Mucosa of descending colon (tissue), 3 donors: ENCODE measurements at regions not wholly inside any gene's neighbourhood (a gene's known extent, or its start where the extent isn't known, plus 50 kb on each side); places are given as distances from the start of the nearest gene placed in this dataset.

Source experiments
- ATAC-seq: fragments of 200-7000 bp; cut with Tn5 transposase; one replicate; pipeline ENCODE4 v1.9.1; 2020; ENCODE audit warnings: mild to moderate bottlenecking, moderate library complexity
- DNase-seq, 3 donors: peaks; one replicate each; pipeline ENCODE4 v3.0.0-alpha.2; 2020
- H3K36me3 ChIP-seq: fragments of 200-600 bp; one replicate; pipeline ENCODE4 v1.8.0; 2021; ENCODE audit warnings: low read depth, mild to moderate bottlenecking
- H3K4me1 ChIP-seq: fragments of 200-600 bp; one replicate; pipeline ENCODE4 v1.8.0; 2021; ENCODE audit warnings: low read depth, mild to moderate bottlenecking
- H3K4me3 ChIP-seq: fragments of 200-600 bp; one replicate; pipeline ENCODE4 v1.8.0; 2021; ENCODE audit warnings: mild to moderate bottlenecking
- H3K9me3 ChIP-seq: fragments of 200-600 bp; one replicate; pipeline ENCODE4 v1.8.0; 2021; ENCODE audit warnings: mild to moderate bottlenecking
- intact Hi-C, 2 donors: fragments of 100-400 bp; cut with DNase I in 1 of 2; cut with micrococcal nuclease in 1 of 2; formaldehyde crosslinking; loops; one replicate each; pipeline versions ENCODE4 v1.11.0 to v1.11.1; 2022; cut with DNase I, micrococcal nuclease
- TF ChIP-seq, protein P1 (sequence below): fragments of 200-600 bp; IDR thresholded peaks from one replicate; pipeline ENCODE4 v1.8.0; 2022; ENCODE audit warnings: antibody characterized with exemption, mild to moderate bottlenecking
- donor health status: DM: no; HTN: no; CAD: no; lungs with moderate emphysema.
- donor health status: DM: no; HTN: no; CAD: no.
- donor health status: DM: no; HTN: yes; CAD: no.

DNA sequence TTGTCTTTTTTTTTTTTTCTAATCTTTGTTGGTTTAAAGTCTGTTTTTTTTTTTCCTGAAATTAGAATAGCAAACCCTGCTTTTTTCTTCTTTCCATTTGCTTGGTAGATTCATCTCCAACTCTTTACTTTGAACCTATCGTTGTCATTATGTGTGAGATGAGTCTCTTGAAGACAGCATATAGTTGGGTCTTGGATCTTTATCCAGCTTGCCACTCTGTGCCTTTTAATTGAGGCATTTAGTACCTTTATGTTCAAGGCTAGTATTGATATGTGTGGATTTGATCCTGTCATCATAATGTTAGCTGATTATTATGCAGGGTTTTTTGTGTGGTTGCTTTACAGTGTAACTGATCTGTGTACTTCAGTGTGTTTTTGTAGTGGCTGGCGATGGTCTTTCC lies 383.8 kb downstream of the MAN2A1 start:
- DNase-seq (no peak), ATAC-seq (no peak)
- intact Hi-C loops, result no loop called here
- Histone ChIP-seq H3K4me3 (no peak overlapping the region), H3K36me3 (no peaks in the 10 kb centered on the region), H3K9me3 (peaks cover 14% of the 10 kb centered on the region), H3K4me1 (no peaks in the 10 kb centered on the region)
- TF ChIP-seq, protein P1, sequence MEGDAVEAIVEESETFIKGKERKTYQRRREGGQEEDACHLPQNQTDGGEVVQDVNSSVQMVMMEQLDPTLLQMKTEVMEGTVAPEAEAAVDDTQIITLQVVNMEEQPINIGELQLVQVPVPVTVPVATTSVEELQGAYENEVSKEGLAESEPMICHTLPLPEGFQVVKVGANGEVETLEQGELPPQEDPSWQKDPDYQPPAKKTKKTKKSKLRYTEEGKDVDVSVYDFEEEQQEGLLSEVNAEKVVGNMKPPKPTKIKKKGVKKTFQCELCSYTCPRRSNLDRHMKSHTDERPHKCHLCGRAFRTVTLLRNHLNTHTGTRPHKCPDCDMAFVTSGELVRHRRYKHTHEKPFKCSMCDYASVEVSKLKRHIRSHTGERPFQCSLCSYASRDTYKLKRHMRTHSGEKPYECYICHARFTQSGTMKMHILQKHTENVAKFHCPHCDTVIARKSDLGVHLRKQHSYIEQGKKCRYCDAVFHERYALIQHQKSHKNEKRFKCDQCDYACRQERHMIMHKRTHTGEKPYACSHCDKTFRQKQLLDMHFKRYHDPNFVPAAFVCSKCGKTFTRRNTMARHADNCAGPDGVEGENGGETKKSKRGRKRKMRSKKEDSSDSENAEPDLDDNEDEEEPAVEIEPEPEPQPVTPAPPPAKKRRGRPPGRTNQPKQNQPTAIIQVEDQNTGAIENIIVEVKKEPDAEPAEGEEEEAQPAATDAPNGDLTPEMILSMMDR, result no peak

DNA sequence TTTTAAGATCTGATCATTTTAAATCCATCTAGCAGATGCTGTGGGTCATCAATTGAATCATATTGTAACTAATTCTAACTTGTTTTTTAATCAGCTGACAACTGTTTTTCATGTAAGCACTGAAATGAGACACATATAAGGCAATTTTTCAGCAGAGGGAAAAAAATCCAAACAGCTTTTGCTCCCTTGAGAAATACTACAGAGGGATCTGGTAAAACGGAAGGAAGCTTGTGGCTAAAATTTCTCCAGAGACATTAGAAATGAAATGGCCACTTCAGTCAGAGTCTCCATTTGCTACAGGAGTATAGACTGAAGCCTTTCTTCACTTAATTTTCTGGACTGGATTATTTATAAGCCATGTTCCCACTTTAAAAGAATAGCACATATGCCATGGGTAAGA lies 385.9 kb downstream of the MAN2A1 start:
- Histone ChIP-seq H3K36me3 (no peaks in the 10 kb centered on the region), H3K4me3 (no peak overlapping the region), H3K9me3 (peaks cover 14% of the 10 kb centered on the region), H3K4me1 (no peaks in the 10 kb centered on the region)
- intact Hi-C loops, result no loop called here
- ATAC-seq (no peak), DNase-seq (no peak)
- TF ChIP-seq, protein P1, result no peak

DNA sequence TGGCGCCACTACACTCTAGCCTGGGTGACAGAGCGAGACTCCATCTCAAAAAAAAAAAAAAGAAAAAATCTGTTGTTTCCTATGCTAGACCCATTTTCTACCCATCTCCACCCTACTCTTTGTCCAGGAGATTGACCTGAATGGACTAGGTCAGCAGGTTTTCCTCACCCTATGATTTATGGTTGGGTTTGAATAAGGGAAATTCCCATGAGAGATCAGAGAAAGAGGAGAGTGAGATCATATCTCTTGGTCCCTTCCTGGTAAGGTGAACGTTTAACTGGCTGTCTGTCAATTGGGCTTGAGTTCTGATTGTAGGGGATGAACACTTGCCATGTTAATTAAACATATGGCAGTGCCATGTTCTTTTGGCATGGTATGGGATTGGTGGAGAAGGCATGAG lies 387.4 kb downstream of the MAN2A1 start:
- TF ChIP-seq, protein P1, result no peak
- intact Hi-C loops, result no loop called here
- Histone ChIP-seq H3K9me3 (peaks cover 14% of the 10 kb centered on the region), H3K36me3 (no peaks in the 10 kb centered on the region), H3K4me3 (no peak overlapping the region), H3K4me1 (no peaks in the 10 kb centered on the region)
- ATAC-seq (no peak), DNase-seq (no peak)

DNA sequence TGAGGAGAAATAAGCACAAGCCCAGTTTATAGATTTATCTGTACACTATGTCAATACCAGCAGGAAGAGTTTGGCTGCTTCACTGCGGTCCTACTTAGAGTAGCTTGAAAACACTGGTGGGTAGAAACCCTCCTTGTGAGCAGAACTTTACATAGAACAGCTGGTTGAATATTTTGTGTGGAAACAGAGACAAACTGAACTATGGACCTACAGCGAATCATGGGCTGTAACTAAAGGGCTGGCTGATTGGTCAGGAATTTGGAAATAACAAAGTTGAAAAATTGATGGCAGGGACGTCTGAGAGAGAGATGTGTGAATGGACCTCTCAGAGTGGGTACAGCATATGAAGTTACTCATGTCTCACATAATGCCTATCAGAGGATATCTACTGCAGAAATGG lies 392.5 kb downstream of the MAN2A1 start:
- no peaks in the 10 kb centered on the region for H3K9me3 ChIP-seq
- TF ChIP-seq, protein P1, result no peak
- no peak overlapping the region for H3K4me3 ChIP-seq
- intact Hi-C loops, result no loop called here
- no peaks in the 10 kb centered on the region for H3K36me3 ChIP-seq
- DNase-seq (no peak), ATAC-seq (no peak)
- H3K4me1 ChIP-seq, result no peaks in the 10 kb centered on the region

DNA sequence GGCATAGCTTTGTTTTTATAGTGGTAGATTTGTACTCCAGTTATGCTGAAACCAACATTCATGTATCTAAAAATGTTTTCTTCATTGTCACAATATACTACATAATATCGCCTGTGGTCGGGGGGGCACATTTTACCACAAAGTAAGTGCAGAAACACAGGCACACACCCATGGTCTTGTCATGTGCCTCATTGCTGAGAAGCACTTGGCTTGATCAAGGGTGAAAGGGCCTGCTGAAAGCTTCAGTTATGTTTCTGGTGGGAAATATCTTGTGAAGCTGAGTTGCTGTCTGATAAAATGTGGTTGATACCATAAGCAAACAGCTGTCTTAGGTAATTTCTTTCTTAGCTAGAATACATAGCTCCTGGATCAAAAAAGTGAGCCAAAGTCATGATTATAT lies 393.1 kb downstream of the MAN2A1 start:
- TF ChIP-seq, protein P1, result no peak
- Histone ChIP-seq H3K9me3 (no peaks in the 10 kb centered on the region), H3K4me3 (no peak overlapping the region), H3K4me1 (no peaks in the 10 kb centered on the region), H3K36me3 (no peaks in the 10 kb centered on the region)
- no peak for DNase-seq
- intact Hi-C loops, result no loop called here
- no peak for ATAC-seq

DNA sequence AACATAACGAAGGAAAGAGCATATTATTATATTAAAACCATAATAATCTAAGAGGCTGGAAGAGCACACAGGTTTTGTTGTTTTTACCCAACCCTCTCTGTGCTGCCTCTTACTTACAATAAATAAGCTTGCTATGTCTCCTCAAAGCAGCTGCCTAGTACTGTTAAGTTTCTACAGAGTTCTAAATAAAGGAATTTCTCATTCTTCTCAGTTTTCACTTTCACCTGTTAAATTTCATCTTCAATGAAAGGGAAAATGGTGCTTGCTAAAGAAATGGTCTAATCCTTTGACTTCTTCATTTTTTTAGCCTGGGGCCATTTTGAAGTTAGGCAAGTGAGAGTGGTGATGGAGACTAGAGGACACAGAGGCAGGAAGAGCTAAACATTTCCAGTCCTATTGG lies 396.1 kb downstream of the MAN2A1 start:
- DNase-seq, result no peak
- Histone ChIP-seq H3K4me3 (no peak overlapping the region), H3K36me3 (no peaks in the 10 kb centered on the region), H3K4me1 (no peaks in the 10 kb centered on the region), H3K9me3 (no peaks in the 10 kb centered on the region)
- TF ChIP-seq, protein P1, result no peak
- intact Hi-C loops, result no loop called here
- no peak for ATAC-seq
